OCI-LY7 (cell line): ENCODE measurements at regions not wholly inside any gene's neighbourhood (a gene's known extent, or its start where the extent isn't known, plus 50 kb on each side); places are given as distances from the start of the nearest gene placed in this dataset.

ENCODE experiments used
- BruUV-seq: library from RNA; stranded (reverse); fragments of 400-500 nt; replicated peaks from 2 replicates; lab custom pipeline; 2021; lab: Mats Ljungman, UMichigan
- CTCF ChIA-PET: fragments of 300-600 bp; sonication (Branson Sonifier 250); formaldehyde crosslinking; loops from one replicate; lab custom pipeline; 2022; ENCODE audit warnings: antibody characterized with exemption; ENCODE audit not compliant: unreplicated experiment; lab: Charles Lee
- POLR2A ChIA-PET: fragments of 300-600 bp; sonication (Branson Sonifier 250); formaldehyde crosslinking; loops from one replicate; lab custom pipeline; 2022; ENCODE audit warnings: antibody characterized with exemption; lab: Charles Lee
- DNase-seq: peaks from one replicate; pipeline ENCODE4 v3.0.0-alpha.2; 2015; ENCODE audit warnings: low spot score
- H2AFZ ChIP-seq: fragments of 200-600 bp; sonication (generic), shearing (Covaris generic); 2 replicates; pipeline ENCODE4 v1.6.1; 2014; ENCODE audit warnings: mild to moderate bottlenecking, antibody characterized with exemption, low read length, moderate library complexity
- H3K27ac ChIP-seq: fragments of 200-600 bp; sonication (generic); 2 replicates; pipeline ENCODE4 v1.5.1; 2014; ENCODE audit warnings: mixed run types, low read depth, mild to moderate bottlenecking, moderate library complexity, low read length, inconsistent platforms; ENCODE audit not compliant: poor library complexity, severe bottlenecking
- H3K36me3 ChIP-seq: fragments of 200-600 bp; sonication (generic); 2 replicates; pipeline ENCODE4 v1.6.1; 2014; ENCODE audit warnings: mild to moderate bottlenecking, antibody characterized with exemption, low read length, moderate library complexity, mixed read lengths; ENCODE audit not compliant: insufficient read depth
- H3K4me1 ChIP-seq: fragments of 200-600 bp; sonication (generic); 2 replicates; pipeline ENCODE4 v1.5.1; 2014; ENCODE audit warnings: mild to moderate bottlenecking, low read length; ENCODE audit not compliant: insufficient read depth, poor library complexity, severe bottlenecking
- H3K4me2 ChIP-seq: fragments of 200-600 bp; sonication (generic); 2 replicates; pipeline ENCODE4 v1.6.1; 2014; ENCODE audit warnings: mild to moderate bottlenecking, low read length
- H3K4me3 ChIP-seq: fragments of 200-600 bp; sonication (generic); 2 replicates; pipeline ENCODE4 v1.5.1; 2014; ENCODE audit warnings: mild to moderate bottlenecking, low read depth, low read length; ENCODE audit not compliant: poor library complexity, severe bottlenecking
- H3K79me2 ChIP-seq: fragments of 200-600 bp; sonication (generic); 2 replicates; pipeline ENCODE4 v1.6.1; 2016; ENCODE audit warnings: low read depth, mild to moderate bottlenecking, low read length, moderate library complexity, mixed read lengths; ENCODE audit not compliant: insufficient read depth
- H3K9me2 ChIP-seq: fragments of 200-600 bp; sonication (generic); 2 replicates; pipeline ENCODE4 v1.6.1; 2016; ENCODE audit warnings: mild to moderate bottlenecking, low read length, mixed read lengths; ENCODE audit not compliant: insufficient read depth
- H3K9me3 ChIP-seq: fragments of 200-600 bp; sonication (generic); 2 replicates; pipeline ENCODE4 v1.6.1; 2014; ENCODE audit warnings: mild to moderate bottlenecking, mixed run types, low read length, mixed read lengths
- H4K20me1 ChIP-seq: fragments of 200-600 bp; sonication (generic); 2 replicates; pipeline ENCODE4 v1.6.1; 2014; ENCODE audit warnings: mild to moderate bottlenecking, antibody characterized with exemption, low read length, moderate library complexity, mixed read lengths; ENCODE audit not compliant: insufficient read depth
- CTCF ChIP-seq: fragments of 200-600 bp; sonication (generic); conservative IDR thresholded peaks from 2 replicates; pipeline ENCODE4 v1.5.1; 2014; ENCODE audit warnings: mild to moderate bottlenecking, antibody characterized with exemption, low read length, moderate library complexity, mixed read lengths
- EZH2phosphoT487 ChIP-seq: fragments of 200-600 bp; sonication (generic); IDR thresholded peaks from 2 replicates; pipeline ENCODE4 v1.6.1; 2018; ENCODE audit warnings: low read depth, borderline replicate concordance, mild to moderate bottlenecking, mixed run types, antibody characterized with exemption, low read length, moderate library complexity, mixed read lengths
- intact Hi-C: fragments of 100-400 bp; cut with micrococcal nuclease; formaldehyde crosslinking; loops from one replicate; pipeline ENCODE4 v1.10.0; 2022; ENCODE audit not compliant: unreplicated experiment

DNA sequence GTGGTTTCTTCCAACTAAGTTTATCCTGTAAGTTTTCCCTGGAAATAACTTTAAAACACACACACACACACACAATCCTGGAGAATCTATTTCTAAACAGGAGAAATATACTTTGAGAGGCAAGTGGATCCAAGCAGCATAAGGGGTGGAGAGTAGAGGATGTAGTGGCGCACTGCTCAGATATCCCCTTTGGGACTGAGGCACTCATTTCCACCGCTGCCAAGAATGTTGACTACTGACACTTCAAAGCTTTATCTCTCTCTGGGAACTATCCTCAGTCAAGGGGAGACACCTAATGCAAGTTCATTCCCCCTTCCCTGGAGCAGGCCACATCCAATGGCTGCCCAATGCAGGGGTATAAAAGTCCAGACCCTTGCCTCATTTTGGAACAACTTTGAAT, 75.8 kb downstream of the CAPZA3 start:
- CTCF ChIA-PET: no interaction called here
- BruUV-seq: no TSS peak
- intact Hi-C loops: no loop called here

GRCh38 chr12:18818579-18819268, 80.8 kb downstream of the CAPZA3 start:
- Histone ChIP-seq H3K27ac (no peak overlapping the region), H3K9me3 (no peaks in the 10 kb centered on the region), H3K9me2 (no peaks in the 10 kb centered on the region), H2AFZ (no peak overlapping the region), H3K4me1 (no peaks in the 10 kb centered on the region), H3K79me2 (no peaks in the 10 kb centered on the region), H3K4me3 (no peak overlapping the region), H3K4me2 (no peak overlapping the region), H4K20me1 (no peaks in the 10 kb centered on the region), H3K36me3 (no peaks in the 10 kb centered on the region)
- intact Hi-C loops: no loop called here
- CTCF ChIA-PET: no interaction called here
- POLR2A ChIA-PET: interaction anchor here (0.6 to 1.1 kb wide), 4 partner anchors 8 to 222 kb away, joined by 4 to 9 read pairs (median 4); no protein-coding TSS in a partner anchor
- TF ChIP-seq CTCF (no peak), EZH2phosphoT487 (no peak)
- no TSS peak for BruUV-seq
- no peak for DNase-seq

More for the DNA sequence above, 75.8 kb downstream of the CAPZA3 start:
- H3K79me2 ChIP-seq: no peaks in the 10 kb centered on the region
- H3K36me3 ChIP-seq: no peaks in the 10 kb centered on the region
- no peak overlapping the region for H2AFZ ChIP-seq
- no peak overlapping the region for H3K4me2 ChIP-seq
- no peaks in the 10 kb centered on the region for H3K4me1 ChIP-seq
- H4K20me1 ChIP-seq: no peaks in the 10 kb centered on the region
- POLR2A ChIA-PET: no interaction called here
- no peak for DNase-seq
- no peak overlapping the region for H3K27ac ChIP-seq
- no peak overlapping the region for H3K4me3 ChIP-seq
- H3K9me2 ChIP-seq: no peaks in the 10 kb centered on the region
- no peaks in the 10 kb centered on the region for H3K9me3 ChIP-seq
- no peak for TF ChIP-seq EZH2phosphoT487
- TF ChIP-seq CTCF: no peak

GRCh38 chr12:18819484-18819883, 81.6 kb downstream of the CAPZA3 start:
- CTCF ChIA-PET: no interaction called here
- no peak overlapping the region for H2AFZ ChIP-seq

More at GRCh38 chr12:18819484-18819883, 81.6 kb downstream of the CAPZA3 start:
- H3K4me1 ChIP-seq: no peaks in the 10 kb centered on the region
- intact Hi-C loops: no loop called here
- POLR2A ChIA-PET: interaction anchor here (0.8 kb wide), 1 partner anchor 9 kb away, joined by 4 read pairs; no protein-coding TSS in a partner anchor
- H3K27ac ChIP-seq: no peak overlapping the region
- no peaks in the 10 kb centered on the region for H3K9me2 ChIP-seq
- no peaks in the 10 kb centered on the region for H4K20me1 ChIP-seq
- no peak overlapping the region for H3K4me3 ChIP-seq
- no peak for DNase-seq
- TF ChIP-seq CTCF (no peak), EZH2phosphoT487 (no peak)
- H3K9me3 ChIP-seq: no peaks in the 10 kb centered on the region
- H3K36me3 ChIP-seq: no peaks in the 10 kb centered on the region
- no TSS peak for BruUV-seq
- H3K79me2 ChIP-seq: no peaks in the 10 kb centered on the region
- H3K4me2 ChIP-seq: no peak overlapping the region
